ENCODE measurements at regions not wholly inside any gene's neighbourhood (a gene's known extent, or its start where the extent isn't known, plus 50 kb on each side); places are given as distances from the start of the nearest gene placed in this dataset.

DNA sequence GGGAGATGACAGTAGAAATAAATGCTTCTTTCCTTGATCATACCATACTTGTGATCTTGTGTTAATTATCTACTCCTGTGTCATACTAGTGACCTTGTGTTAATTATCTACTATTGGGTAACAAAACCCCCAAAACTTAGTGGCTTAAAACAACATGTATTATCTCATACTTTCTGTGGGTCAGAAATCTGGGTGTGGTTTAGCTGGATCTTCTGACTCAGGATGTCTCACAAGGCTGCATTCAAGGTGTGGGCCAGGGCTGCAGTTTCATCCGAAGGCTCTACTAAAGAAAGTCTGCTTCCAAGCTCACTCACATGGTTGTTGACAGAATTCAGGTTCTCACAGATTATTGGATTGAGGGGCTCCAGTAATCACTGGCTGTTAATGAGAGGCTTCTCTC, 70.3 kb upstream of the NDP start (continued):
- TF ChIP-seq GATA2 (CRISPR knock-in tag; IDR thresholded peaks at IDR 0.05): no peak

DNA sequence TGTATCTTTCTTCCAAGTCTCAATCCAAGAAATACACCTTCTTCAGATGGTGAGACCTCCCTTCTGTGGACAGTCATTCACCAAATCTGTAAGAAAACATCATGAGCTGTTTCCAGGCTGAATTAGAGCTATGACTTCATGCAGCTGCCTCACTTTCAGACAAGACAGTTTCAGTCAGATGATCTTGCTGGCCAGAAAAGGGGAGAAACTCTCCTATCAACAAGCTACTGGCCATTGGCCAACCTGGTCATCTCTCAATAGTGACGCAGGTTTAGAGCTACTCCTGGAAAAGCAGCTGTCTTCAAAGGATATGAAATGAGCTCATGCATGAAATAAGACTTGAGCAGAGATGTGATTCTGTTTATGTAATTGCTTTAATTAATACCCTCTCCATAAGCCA, 69.6 kb upstream of the NDP start:
- Histone ChIP-seq H3K9me1 (ENCODE audit: control insufficient read depth, insufficient read depth, low read length) (no peaks in the 10 kb centered on the region), H3K4me3 (no peak overlapping the region), H3K9ac (ENCODE audit: insufficient read depth in 1 of 2, low read depth in 2 of 2, low read length in 2 of 2) (no peak overlapping the region), H3K9me3 (replicated peaks; ENCODE audit: control insufficient read depth, insufficient read depth, low read depth, low read length) (no peaks in the 10 kb centered on the region), H4K20me1 (replicated peaks; ENCODE audit: control insufficient read depth, insufficient read depth, low read length) (no peaks in the 10 kb centered on the region), H3K27me3 (ENCODE audit: control insufficient read depth in 2 of 2, insufficient read depth in 2 of 2, low read length in 2 of 2) (no peaks in the 10 kb centered on the region), H3K4me2 (ENCODE audit: insufficient read depth, low read length) (no peak overlapping the region), H3K79me2 (ENCODE audit: control insufficient read depth, insufficient read depth, low read length) (no peaks in the 10 kb centered on the region), H3K36me3 (ENCODE audit: control insufficient read depth, insufficient read depth, low read length) (no peaks in the 10 kb centered on the region), H2AFZ (ENCODE audit: low read depth, low read length) (no peak overlapping the region), H3K4me1 (replicated peaks in 1 of 2; ENCODE audit: control insufficient read depth in 2 of 2, insufficient read depth in 2 of 2, low read length in 2 of 2) (no peaks in the 10 kb centered on the region), H3K27ac (ENCODE audit: extremely low read depth, low read depth, low read length) (no peak overlapping the region)
- ChIA-PET POLR2A (no interaction called here), CTCF (ENCODE audit: low intra/inter-chr PET ratio) (no interaction called here)
- in situ Hi-C loops (cut with MboI) (no loop called here), intact Hi-C loops (cut with micrococcal nuclease) (no loop called here)
- FAIRE-seq (no peak), DNase-seq (ENCODE audit: extremely low read depth in 1 of 4, low spot score in 3 of 4) (no peak), ATAC-seq (no peak)
- no TSS peak for BruUV-seq (replicated peaks)
- WGBS (ENCODE audit: insufficient coverage, low coverage, missing lambda C conversion rate): 8% methylated on average over 1 of the region's 1 CpG
- TF ChIP-seq, protein P1, sequence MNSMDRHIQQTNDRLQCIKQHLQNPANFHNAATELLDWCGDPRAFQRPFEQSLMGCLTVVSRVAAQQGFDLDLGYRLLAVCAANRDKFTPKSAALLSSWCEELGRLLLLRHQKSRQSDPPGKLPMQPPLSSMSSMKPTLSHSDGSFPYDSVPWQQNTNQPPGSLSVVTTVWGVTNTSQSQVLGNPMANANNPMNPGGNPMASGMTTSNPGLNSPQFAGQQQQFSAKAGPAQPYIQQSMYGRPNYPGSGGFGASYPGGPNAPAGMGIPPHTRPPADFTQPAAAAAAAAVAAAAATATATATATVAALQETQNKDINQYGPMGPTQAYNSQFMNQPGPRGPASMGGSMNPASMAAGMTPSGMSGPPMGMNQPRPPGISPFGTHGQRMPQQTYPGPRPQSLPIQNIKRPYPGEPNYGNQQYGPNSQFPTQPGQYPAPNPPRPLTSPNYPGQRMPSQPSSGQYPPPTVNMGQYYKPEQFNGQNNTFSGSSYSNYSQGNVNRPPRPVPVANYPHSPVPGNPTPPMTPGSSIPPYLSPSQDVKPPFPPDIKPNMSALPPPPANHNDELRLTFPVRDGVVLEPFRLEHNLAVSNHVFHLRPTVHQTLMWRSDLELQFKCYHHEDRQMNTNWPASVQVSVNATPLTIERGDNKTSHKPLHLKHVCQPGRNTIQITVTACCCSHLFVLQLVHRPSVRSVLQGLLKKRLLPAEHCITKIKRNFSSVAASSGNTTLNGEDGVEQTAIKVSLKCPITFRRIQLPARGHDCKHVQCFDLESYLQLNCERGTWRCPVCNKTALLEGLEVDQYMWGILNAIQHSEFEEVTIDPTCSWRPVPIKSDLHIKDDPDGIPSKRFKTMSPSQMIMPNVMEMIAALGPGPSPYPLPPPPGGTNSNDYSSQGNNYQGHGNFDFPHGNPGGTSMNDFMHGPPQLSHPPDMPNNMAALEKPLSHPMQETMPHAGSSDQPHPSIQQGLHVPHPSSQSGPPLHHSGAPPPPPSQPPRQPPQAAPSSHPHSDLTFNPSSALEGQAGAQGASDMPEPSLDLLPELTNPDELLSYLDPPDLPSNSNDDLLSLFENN (IDR thresholded peaks at IDR 0.05; ENCODE audit: low read depth in 2 of 2, low read length in 2 of 2): no peak
- TF ChIP-seq ZNF830 (CRISPR knock-in tag; IDR thresholded peaks at IDR 0.05): no peak
- TF ChIP-seq, protein P2, sequence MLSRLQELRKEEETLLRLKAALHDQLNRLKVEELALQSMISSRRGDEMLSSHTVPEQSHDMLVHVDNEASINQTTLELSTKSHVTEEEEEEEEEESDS (CRISPR knock-in tag; IDR thresholded peaks at IDR 0.05): no peak
- no peak for TF ChIP-seq DPF2 (IDR thresholded peaks at IDR 0.05)
- TF ChIP-seq, protein P3, sequence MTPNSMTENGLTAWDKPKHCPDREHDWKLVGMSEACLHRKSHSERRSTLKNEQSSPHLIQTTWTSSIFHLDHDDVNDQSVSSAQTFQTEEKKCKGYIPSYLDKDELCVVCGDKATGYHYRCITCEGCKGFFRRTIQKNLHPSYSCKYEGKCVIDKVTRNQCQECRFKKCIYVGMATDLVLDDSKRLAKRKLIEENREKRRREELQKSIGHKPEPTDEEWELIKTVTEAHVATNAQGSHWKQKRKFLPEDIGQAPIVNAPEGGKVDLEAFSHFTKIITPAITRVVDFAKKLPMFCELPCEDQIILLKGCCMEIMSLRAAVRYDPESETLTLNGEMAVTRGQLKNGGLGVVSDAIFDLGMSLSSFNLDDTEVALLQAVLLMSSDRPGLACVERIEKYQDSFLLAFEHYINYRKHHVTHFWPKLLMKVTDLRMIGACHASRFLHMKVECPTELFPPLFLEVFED (CRISPR knock-in tag; conservative IDR thresholded peaks at IDR 0.05): no peak
- no peak for TF ChIP-seq ZNF24 (IDR thresholded peaks at IDR 0.05)
- TF ChIP-seq KAT7 (CRISPR knock-in tag; IDR thresholded peaks at IDR 0.05; ENCODE audit: borderline replicate concordance): no peak
- TF ChIP-seq ZKSCAN3 (CRISPR knock-in tag; IDR thresholded peaks at IDR 0.05): no peak
- no peak for TF ChIP-seq KLF6 (CRISPR knock-in tag; IDR thresholded peaks at IDR 0.05; ENCODE audit: borderline replicate concordance)
- TF ChIP-seq, protein P4, sequence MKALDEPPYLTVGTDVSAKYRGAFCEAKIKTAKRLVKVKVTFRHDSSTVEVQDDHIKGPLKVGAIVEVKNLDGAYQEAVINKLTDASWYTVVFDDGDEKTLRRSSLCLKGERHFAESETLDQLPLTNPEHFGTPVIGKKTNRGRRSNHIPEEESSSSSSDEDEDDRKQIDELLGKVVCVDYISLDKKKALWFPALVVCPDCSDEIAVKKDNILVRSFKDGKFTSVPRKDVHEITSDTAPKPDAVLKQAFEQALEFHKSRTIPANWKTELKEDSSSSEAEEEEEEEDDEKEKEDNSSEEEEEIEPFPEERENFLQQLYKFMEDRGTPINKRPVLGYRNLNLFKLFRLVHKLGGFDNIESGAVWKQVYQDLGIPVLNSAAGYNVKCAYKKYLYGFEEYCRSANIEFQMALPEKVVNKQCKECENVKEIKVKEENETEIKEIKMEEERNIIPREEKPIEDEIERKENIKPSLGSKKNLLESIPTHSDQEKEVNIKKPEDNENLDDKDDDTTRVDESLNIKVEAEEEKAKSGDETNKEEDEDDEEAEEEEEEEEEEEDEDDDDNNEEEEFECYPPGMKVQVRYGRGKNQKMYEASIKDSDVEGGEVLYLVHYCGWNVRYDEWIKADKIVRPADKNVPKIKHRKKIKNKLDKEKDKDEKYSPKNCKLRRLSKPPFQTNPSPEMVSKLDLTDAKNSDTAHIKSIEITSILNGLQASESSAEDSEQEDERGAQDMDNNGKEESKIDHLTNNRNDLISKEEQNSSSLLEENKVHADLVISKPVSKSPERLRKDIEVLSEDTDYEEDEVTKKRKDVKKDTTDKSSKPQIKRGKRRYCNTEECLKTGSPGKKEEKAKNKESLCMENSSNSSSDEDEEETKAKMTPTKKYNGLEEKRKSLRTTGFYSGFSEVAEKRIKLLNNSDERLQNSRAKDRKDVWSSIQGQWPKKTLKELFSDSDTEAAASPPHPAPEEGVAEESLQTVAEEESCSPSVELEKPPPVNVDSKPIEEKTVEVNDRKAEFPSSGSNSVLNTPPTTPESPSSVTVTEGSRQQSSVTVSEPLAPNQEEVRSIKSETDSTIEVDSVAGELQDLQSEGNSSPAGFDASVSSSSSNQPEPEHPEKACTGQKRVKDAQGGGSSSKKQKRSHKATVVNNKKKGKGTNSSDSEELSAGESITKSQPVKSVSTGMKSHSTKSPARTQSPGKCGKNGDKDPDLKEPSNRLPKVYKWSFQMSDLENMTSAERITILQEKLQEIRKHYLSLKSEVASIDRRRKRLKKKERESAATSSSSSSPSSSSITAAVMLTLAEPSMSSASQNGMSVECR (CRISPR knock-in tag; IDR thresholded peaks at IDR 0.05): no peak
- TF ChIP-seq BACH1 (tag; IDR thresholded peaks at IDR 0.05): no peak
